ENCODE measurements at regions not wholly inside any gene's neighbourhood (a gene's known extent, or its start where the extent isn't known, plus 50 kb on each side); places are given as distances from the start of the nearest gene placed in this dataset.
A peak's percentile ranks its signal among the peaks of the same experiment; 100 is the strongest.

- H3K27ac ChIP-seq: no peak overlapping the region
- H3K36me3 ChIP-seq: no peaks in the 10 kb centered on the region
- no peaks in the 10 kb centered on the region for H3K27me3 ChIP-seq
- TF ChIP-seq POLR2A (IDR thresholded peaks at IDR 0.05) (no peak), CTCF (IDR thresholded peaks at IDR 0.05) (no peak)
- WGBS, 2 donors: 54 to 82% methylated on average over 3 of the region's 3 CpGs
- intact Hi-C loops (cut with DNase I): no loop called here
- DNase-seq: no peak
- H3K9me3 ChIP-seq: no peaks in the 10 kb centered on the region
- H3K4me1 ChIP-seq: no peaks in the 10 kb centered on the region
- no peak overlapping the region for H3K4me3 ChIP-seq
These were observed 103.6 kb downstream of the VIP start for GRCh38 chr6:152854086-152854795.

GRCh38 chr6:152858141-152858540 is 107.5 kb downstream of the VIP start:
- TF ChIP-seq POLR2A (IDR thresholded peaks at IDR 0.05) (no peak), CTCF (IDR thresholded peaks at IDR 0.05) (no peak)
- H3K4me1 ChIP-seq: no peaks in the 10 kb centered on the region
- WGBS, 2 donors: 39 to 45% methylated on average over 2 of the region's 2 CpGs
- H3K36me3 ChIP-seq: no peaks in the 10 kb centered on the region
- H3K27me3 ChIP-seq: no peaks in the 10 kb centered on the region
- no peak for DNase-seq
- no peak overlapping the region for H3K27ac ChIP-seq
- intact Hi-C loops (cut with DNase I): no loop called here
- no peaks in the 10 kb centered on the region for H3K9me3 ChIP-seq
- H3K4me3 ChIP-seq: no peak overlapping the region

- H3K4me3 ChIP-seq: no peak overlapping the region
- no peak for DNase-seq
- intact Hi-C loops (cut with DNase I): no loop called here
- no peaks in the 10 kb centered on the region for H3K36me3 ChIP-seq
- H3K27ac ChIP-seq: no peak overlapping the region
- H3K4me1 ChIP-seq: no peaks in the 10 kb centered on the region
- 53 to 58% methylated on average over 6 of the region's 6 CpGs for WGBS, 2 donors
- no peak for TF ChIP-seq POLR2A (IDR thresholded peaks at IDR 0.05)
- no peak for TF ChIP-seq CTCF (IDR thresholded peaks at IDR 0.05)
- no peaks in the 10 kb centered on the region for H3K9me3 ChIP-seq
- no peaks in the 10 kb centered on the region for H3K27me3 ChIP-seq
These were observed 108.6 kb downstream of the VIP start for GRCh38 chr6:152859225-152859624.

- H3K4me3 ChIP-seq: no peak overlapping the region
- DNase-seq: no peak
- H3K36me3 ChIP-seq: no peaks in the 10 kb centered on the region
- TF ChIP-seq CTCF (IDR thresholded peaks at IDR 0.05): peak; percentile 44 to 72 (median 54)
- no peak for TF ChIP-seq POLR2A (IDR thresholded peaks at IDR 0.05)
- 65% methylated on average over 10 of the region's 10 CpGs for WGBS, 2 donors
- H3K4me1 ChIP-seq: no peaks in the 10 kb centered on the region
- no peak overlapping the region for H3K27ac ChIP-seq
- intact Hi-C loops (cut with DNase I): loop anchor here (5.0 to 10.0 kb wide), 2 partner anchors 84 to 161 kb away; no protein-coding TSS in a partner anchor
- H3K9me3 ChIP-seq: no peaks in the 10 kb centered on the region
- no peaks in the 10 kb centered on the region for H3K27me3 ChIP-seq
These were observed 113.2 kb downstream of the VIP start for GRCh38 chr6:152863618-152864326.

- no peak for TF ChIP-seq POLR2A (IDR thresholded peaks at IDR 0.05)
- TF ChIP-seq CTCF (IDR thresholded peaks at IDR 0.05): no peak
- DNase-seq: no peak
- WGBS, 2 donors: 73 to 81% methylated on average over 5 of the region's 5 CpGs
- Histone ChIP-seq H3K4me3 (no peak overlapping the region), H3K27me3 (no peaks in the 10 kb centered on the region), H3K4me1 (no peaks in the 10 kb centered on the region), H3K9me3 (no peaks in the 10 kb centered on the region), H3K27ac (no peak overlapping the region), H3K36me3 (no peaks in the 10 kb centered on the region)
- intact Hi-C loops (cut with DNase I): no loop called here
These were observed 108.6 kb downstream of the FBXO5 start for GRCh38 chr6:152874267-152874666.
